Cardiac fibroblast (primary cell): ENCODE measurements at regions not wholly inside any gene's neighbourhood (a gene's known extent, or its start where the extent isn't known, plus 50 kb on each side); places are given as distances from the start of the nearest gene placed in this dataset.

Source experiments
- DNase-seq, 2 donors: peaks; one replicate each; pipeline versions ENCODE4 v3.0.0 to v3.0.0-alpha.2; 2010; ENCODE audit warnings: low read depth in 2 of 2
- H3K4me3 ChIP-seq, 2 donors: replicated peaks in 1 of 2; 1 replicate in 1 of 2; 2 replicates in 1 of 2; pipeline ENCODE4 v1.5.1; 2011; ENCODE audit warnings: low read depth in 2 of 2, low read length in 2 of 2, mild to moderate bottlenecking in 2 of 2, moderate library complexity in 1 of 2
- TF ChIP-seq, protein P1 (sequence below): IDR thresholded peaks from one replicate; pipeline ENCODE4 v1.5.1; 2011; ENCODE audit warnings: low read depth, mild to moderate bottlenecking, low read length, inconsistent platforms

GRCh38 chr6:167761794-167762258 lies 64.9 kb upstream of the AFDN start:
- TF ChIP-seq, protein P1, sequence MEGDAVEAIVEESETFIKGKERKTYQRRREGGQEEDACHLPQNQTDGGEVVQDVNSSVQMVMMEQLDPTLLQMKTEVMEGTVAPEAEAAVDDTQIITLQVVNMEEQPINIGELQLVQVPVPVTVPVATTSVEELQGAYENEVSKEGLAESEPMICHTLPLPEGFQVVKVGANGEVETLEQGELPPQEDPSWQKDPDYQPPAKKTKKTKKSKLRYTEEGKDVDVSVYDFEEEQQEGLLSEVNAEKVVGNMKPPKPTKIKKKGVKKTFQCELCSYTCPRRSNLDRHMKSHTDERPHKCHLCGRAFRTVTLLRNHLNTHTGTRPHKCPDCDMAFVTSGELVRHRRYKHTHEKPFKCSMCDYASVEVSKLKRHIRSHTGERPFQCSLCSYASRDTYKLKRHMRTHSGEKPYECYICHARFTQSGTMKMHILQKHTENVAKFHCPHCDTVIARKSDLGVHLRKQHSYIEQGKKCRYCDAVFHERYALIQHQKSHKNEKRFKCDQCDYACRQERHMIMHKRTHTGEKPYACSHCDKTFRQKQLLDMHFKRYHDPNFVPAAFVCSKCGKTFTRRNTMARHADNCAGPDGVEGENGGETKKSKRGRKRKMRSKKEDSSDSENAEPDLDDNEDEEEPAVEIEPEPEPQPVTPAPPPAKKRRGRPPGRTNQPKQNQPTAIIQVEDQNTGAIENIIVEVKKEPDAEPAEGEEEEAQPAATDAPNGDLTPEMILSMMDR: no peak
- no peak for DNase-seq
- no peak overlapping the region for H3K4me3 ChIP-seq

DNA sequence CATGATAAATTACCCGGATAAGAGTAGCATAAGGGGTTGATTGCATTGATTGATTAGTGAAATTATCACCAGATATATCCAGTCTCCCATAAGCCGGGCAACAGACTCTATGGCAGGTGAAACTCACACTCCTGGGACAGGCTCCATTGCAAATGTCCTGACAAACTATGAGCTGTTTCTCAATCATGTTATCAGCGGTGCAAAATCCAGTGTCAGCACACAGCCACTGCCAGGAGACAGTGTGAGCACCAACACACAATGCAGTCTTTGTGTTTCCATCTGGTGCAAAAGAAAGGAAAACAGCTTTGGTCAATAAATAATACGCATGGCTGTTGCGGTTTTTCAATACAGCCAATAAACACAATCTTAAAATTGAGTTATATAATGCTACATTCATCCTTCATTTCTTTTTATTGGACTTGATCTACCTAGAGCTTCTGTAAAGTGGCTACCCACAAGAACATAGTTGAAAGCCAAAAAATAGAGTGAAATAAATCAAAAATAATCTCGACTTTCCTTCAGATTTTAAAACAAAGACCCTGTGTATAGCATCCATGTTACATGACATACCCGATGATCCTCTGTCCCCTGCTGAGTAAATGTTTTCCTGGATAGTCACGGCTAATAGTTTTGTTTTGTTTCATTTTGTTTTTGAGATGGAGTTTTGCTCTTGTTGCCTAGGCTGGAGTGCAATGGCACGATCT lies 64.3 kb upstream of the AFDN start:
- no peak overlapping the region for H3K4me3 ChIP-seq
- peak in 1 of 2 donors; percentile 23 for DNase-seq
- TF ChIP-seq, protein P1: no peak

- no peak overlapping the region for H3K4me3 ChIP-seq
- no peak for DNase-seq
- TF ChIP-seq, protein P1: no peak
Measured at GRCh38 chr6:167763056-167763944, 63.4 kb upstream of the AFDN start.

DNA sequence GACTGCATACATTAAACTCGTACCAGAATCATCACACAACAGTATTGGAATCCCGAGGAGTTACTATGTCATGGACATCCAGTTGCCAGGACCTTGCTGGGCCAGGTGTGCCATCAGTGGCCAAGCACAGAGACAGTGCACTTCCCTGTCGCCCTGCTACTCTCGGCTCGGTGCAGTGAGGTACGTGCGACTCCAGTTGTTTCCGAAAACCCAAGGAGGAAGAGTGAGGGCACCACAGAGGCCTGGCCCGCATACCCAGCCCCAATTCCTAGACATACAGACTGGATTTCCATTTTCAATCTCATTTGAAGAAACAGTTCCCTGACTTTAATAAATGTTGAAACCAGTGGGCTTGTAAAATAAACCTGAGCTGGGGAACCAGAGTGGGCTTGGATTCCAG lies 62.5 kb upstream of the AFDN start:
- TF ChIP-seq, protein P1: no peak
- no peak overlapping the region for H3K4me3 ChIP-seq
- DNase-seq: no peak

DNA sequence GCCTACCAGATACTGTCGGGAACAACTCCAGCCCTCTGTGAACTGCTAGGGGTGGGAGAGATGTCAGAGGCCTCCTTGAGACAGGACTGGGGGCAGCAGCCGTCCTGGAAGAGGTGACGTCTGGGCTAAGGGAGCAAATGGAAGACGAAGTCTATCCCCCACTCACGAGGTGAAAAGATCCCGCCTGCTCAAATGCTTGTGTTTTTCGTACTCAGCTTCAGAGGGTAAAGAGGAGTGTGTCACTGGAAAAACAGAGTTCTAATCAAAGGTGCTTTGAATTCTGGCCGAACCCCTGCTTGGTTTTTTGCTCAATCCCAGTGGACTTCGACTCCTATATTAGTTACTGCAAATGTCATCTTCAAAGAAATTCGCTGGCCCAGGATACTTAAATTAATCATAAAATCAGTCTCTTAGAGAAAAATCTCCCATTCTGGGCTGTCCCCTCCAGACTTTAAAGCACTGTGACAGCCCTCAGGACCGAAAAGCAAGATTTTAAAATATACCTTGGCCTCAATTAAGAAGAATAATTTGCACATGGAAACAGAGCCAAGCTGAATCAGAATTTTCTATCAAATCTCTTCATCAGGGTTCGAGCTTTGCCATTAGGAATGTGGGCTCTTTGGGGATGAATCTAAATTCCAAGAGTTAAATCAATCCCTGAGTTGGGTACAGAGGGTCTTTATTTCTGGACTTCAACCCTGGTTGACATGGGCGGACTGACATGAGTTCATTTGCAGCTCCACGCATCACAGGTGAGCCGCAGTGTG lies 61.8 kb upstream of the AFDN start:
- TF ChIP-seq, protein P1: no peak
- no peak for DNase-seq
- H3K4me3 ChIP-seq: no peak overlapping the region

DNA sequence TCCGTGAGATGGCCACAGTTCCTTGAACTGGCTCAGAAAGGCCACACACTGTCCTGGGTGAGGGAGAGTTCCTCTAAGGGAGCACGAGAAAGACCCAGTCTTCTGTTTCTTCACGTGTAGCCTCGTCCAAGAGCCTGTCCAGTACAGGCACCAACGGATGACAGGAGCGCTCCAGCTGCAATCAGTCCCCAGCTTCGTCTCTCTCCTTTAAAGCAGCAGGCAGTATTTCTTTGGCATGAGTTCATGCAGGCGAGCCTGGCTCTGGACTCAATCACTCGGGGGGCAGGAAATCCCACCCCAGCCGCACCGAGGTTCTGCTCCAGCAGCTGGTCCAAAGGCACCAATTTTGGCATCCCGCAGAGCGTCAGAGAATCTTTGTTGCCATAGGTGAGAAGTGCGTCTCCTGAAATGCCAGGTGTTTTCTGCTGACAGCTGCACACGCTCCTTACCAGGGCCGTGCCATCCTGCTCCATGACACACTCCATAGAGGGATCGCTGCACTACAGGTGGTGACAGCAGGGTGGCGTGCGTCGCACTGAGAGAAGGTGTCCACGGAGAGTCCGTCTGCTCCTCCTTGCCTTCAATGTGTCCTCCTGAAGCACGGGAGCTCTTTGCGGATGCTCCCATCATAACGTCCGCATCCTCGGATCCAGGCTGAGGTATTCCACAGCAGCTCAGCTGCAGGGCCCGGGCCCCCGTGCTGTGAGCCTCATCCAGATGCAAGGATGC lies 59.6 kb upstream of the AFDN start:
- TF ChIP-seq, protein P1: no peak
- no peak for DNase-seq
- no peak overlapping the region for H3K4me3 ChIP-seq
